NCI-H2029 (cell line): ENCODE measurements at regions not wholly inside any gene's neighbourhood (a gene's known extent, or its start where the extent isn't known, plus 50 kb on each side); places are given as distances from the start of the nearest gene placed in this dataset.
A peak's percentile ranks its signal among the peaks of the same experiment; 100 is the strongest.
"Not testable (repeated sequence)": the region's sequence is repeated elsewhere in the genome, so short reads cannot be mapped to it uniquely, and the experiment has no call there.

Source experiments
- DNase-seq: peaks from one replicate; lab custom pipeline; 2025; lab: John Stamatoyannopoulos, UW

DNA sequence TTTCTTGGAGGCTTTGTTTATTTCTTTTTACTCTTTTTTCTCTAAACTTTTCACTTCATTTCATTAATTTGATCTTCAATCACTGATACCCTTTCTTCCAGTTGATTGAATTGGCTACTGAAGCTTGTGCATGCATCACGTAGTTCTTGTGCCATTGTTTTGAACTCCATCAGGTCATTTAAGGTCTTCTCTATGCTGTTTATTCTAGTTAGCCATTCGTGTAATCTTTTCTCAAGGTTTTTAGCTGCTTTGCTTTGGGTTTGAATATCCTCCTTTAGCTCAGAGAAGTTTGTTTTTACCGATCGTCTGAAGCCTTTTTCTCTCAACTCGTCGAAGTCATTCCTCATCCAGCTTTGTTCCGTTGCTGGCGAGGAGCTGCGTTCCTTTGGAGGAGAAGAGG lies 189.9 kb downstream of the TTC6 start:
- not testable (repeated sequence) for DNase-seq

DNA sequence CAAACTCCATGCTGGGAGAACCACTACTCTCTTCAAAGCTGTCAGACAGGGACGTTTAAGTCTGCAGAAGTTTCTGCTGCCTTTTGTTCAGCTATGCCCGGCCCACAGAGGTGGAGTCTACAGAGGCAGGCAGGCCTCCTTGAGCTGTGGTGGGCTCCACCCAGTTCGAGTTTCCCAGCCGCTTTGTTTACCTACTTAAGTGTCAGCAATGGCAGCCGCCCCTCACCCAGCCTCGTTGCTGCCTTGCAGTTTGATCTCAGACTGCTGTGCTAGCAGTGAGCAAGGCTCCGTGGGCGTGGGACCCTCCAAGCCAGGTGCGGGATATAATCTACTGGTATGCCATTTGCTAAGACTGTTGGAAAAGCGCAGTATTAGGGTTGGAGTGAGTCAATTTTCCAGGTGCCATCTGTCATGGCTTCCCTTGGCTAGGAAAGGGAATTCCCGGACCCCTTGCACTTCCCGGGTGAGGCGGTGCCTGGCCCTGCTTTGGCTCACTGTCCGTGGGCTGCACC lies 190.7 kb downstream of the TTC6 start:
- not testable (repeated sequence) for DNase-seq

GRCh38 chr14:37787879-37788494 lies 192.6 kb downstream of the TTC6 start:
- no peak for DNase-seq

DNA sequence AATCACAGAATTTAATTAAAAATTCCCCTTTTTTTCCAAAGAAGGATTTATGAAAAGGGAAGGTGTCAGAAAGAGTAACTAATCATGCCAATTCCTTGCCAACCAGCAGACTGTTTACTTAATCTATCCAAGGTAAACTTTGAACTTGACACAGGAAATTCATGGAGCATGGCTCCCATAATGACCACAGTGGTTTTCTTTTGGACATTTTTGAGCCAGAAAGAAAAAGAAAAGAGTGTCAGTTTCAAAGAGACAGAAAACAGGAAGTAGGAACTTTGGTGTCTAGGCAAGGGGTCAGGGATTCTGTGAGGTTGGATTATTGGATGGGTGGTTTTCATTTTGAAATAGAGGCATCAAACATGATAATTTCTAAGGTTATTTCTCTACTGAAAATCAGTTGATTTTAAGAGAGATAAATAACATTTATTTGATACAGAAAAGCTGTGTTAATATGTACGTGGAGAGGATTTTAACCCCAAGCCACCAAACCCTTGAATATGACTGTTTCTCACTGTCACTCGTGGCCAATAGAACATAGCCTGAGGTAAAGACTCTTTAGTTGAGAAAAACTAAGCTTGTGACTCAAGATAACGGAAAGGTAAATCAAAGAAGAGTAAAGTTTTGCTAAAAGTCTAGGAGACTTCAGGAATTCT lies 196.1 kb downstream of the TTC6 start:
- no peak for DNase-seq

GRCh38 chr14:37792124-37792523 lies 196.7 kb downstream of the TTC6 start:
- no peak for DNase-seq

GRCh38 chr14:37796703-37797416 lies 201.4 kb downstream of the TTC6 start:
- DNase-seq, result no peak

DNA sequence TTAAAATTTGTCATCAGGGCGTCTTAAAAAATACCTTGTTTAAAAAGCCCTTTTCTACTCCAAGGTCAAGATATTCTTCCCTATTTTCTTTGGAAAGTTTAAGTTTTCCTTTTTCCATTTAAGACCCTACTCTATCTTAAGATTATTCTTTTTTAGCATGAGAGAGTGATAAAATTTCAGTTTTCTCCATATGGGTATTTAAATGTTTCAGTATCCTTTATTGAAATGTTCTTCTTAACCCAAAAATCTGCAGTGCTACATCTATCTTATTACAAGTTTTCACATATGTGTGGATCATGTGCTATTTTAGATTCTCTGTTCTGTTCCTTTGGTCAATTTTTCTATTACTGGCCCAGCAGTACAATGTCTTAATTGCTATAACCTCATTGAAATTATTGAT lies 202.2 kb downstream of the TTC6 start:
- no peak for DNase-seq

DNA sequence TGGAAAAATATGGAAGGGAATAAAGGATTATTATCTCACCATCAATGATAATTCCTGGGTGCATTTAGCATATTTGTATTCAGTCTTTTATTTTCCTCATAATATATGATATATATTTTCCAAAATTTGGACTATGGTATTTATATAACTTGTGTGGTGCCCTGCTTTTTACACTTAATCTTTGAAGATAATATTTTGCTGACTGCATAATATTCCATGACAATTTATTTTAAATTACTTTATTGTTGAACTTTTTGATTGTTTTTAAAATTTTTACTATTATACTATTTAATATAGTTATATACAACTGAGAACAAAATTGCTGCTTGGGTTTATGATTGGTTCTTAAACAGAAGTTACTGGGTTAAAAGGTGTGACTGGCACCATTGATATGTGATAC lies 212.3 kb downstream of the TTC6 start:
- no peak for DNase-seq

- DNase-seq, result no peak
Measured at GRCh38 chr14:37810094-37810801, 214.8 kb downstream of the TTC6 start.

GRCh38 chr14:37813732-37814131 lies 218.3 kb downstream of the TTC6 start:
- no peak for DNase-seq

GRCh38 chr14:37816135-37816534 lies 220.7 kb downstream of the TTC6 start:
- DNase-seq, result no peak

- no peak for DNase-seq
Measured at GRCh38 chr14:37816743-37817295, 221.4 kb downstream of the TTC6 start.

GRCh38 chr14:37819155-37820015 lies 224.0 kb downstream of the TTC6 start:
- DNase-seq, result no peak

- DNase-seq, result not testable (repeated sequence)
Measured at GRCh38 chr14:37820810-37821209, 225.4 kb downstream of the TTC6 start.

- DNase-seq, result peak; percentile 9
Measured at GRCh38 chr14:37824939-37825712, 229.7 kb downstream of the TTC6 start.

DNA sequence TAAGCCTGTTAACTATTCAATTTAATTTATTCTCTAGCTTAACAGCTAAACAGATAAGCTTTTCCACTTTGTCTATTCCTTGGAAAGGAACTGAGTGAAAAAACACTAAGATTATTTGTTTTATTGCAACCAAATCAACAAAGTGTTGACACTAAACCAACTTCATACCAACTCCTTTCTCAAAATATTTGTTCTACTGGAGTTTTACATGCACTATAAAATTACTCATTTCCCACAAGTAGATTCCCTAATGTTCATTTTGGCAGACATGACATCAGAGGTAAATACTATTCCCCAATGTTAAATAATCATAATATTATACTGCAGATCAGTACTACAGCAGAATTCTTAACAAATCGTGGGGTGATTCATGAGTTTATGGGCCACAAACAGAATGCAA lies 231.4 kb downstream of the TTC6 start:
- no peak for DNase-seq

GRCh38 chr14:37830271-37830670 lies 234.8 kb downstream of the TTC6 start:
- no peak for DNase-seq

- no peak for DNase-seq
Measured at GRCh38 chr14:37834275-37834674, 238.8 kb downstream of the TTC6 start.

GRCh38 chr14:37838778-37839177 lies 243.3 kb downstream of the TTC6 start:
- not testable (repeated sequence) for DNase-seq

GRCh38 chr14:37841039-37841438 lies 245.6 kb downstream of the TTC6 start:
- not testable (repeated sequence) for DNase-seq
